ENCODE measurements at regions not wholly inside any gene's neighbourhood (a gene's known extent, or its start where the extent isn't known, plus 50 kb on each side); places are given as distances from the start of the nearest gene placed in this dataset.

GRCh38 chr11:122337704-122338103 lies 221.7 kb upstream of the BLID start:
- no peak overlapping the region for H3K4me3 Mint-ChIP-seq
- H3K27ac Mint-ChIP-seq: no peak overlapping the region
- H3K4me1 Mint-ChIP-seq: no peaks in the 10 kb centered on the region
- H3K9me3 Mint-ChIP-seq: no peaks in the 10 kb centered on the region
- no peak for DNase-seq
- no peak for ATAC-seq
- no peaks in the 10 kb centered on the region for H3K27me3 Mint-ChIP-seq

- Mint-ChIP-seq H3K4me3 (no peak overlapping the region), H3K27ac (no peak overlapping the region), H3K9me3 (no peaks in the 10 kb centered on the region), H3K4me1 (no peaks in the 10 kb centered on the region), H3K27me3 (no peaks in the 10 kb centered on the region)
- ATAC-seq (no peak), DNase-seq (no peak)
These were observed 221.2 kb upstream of the BLID start for GRCh38 chr11:122337241-122337640.

GRCh38 chr11:122336706-122337105 lies 220.7 kb upstream of the BLID start:
- ATAC-seq (no peak), DNase-seq (no peak)
- Mint-ChIP-seq H3K27ac (no peak overlapping the region), H3K9me3 (no peaks in the 10 kb centered on the region), H3K27me3 (no peaks in the 10 kb centered on the region), H3K4me1 (no peaks in the 10 kb centered on the region), H3K4me3 (no peak overlapping the region)

GRCh38 chr11:122334546-122335339 lies 218.7 kb upstream of the BLID start:
- Mint-ChIP-seq H3K4me1 (no peaks in the 10 kb centered on the region), H3K9me3 (no peaks in the 10 kb centered on the region), H3K27me3 (no peaks in the 10 kb centered on the region), H3K27ac (no peak overlapping the region), H3K4me3 (no peak overlapping the region)
- DNase-seq: no peak
- no peak for ATAC-seq

GRCh38 chr11:122333467-122333866 lies 217.5 kb upstream of the BLID start:
- no peak for ATAC-seq
- no peaks in the 10 kb centered on the region for H3K27me3 Mint-ChIP-seq

GRCh38 chr11:122331079-122331478 lies 215.1 kb upstream of the BLID start:
- no peak for DNase-seq
- no peak for ATAC-seq

More at GRCh38 chr11:122333467-122333866, 217.5 kb upstream of the BLID start:
- H3K4me1 Mint-ChIP-seq: no peaks in the 10 kb centered on the region
- no peak overlapping the region for H3K27ac Mint-ChIP-seq
- no peak for DNase-seq
- H3K9me3 Mint-ChIP-seq: no peaks in the 10 kb centered on the region
- no peak overlapping the region for H3K4me3 Mint-ChIP-seq

GRCh38 chr11:122330279-122330965 lies 214.4 kb upstream of the BLID start:
- DNase-seq (no peak), ATAC-seq (no peak)
- no peak overlapping the region for H3K27ac Mint-ChIP-seq
- no peaks in the 10 kb centered on the region for H3K27me3 Mint-ChIP-seq
- no peak overlapping the region for H3K4me3 Mint-ChIP-seq
- no peaks in the 10 kb centered on the region for H3K4me1 Mint-ChIP-seq
- no peaks in the 10 kb centered on the region for H3K9me3 Mint-ChIP-seq

More at GRCh38 chr11:122331079-122331478, 215.1 kb upstream of the BLID start:
- no peaks in the 10 kb centered on the region for H3K27me3 Mint-ChIP-seq
- H3K27ac Mint-ChIP-seq: no peak overlapping the region
- no peak overlapping the region for H3K4me3 Mint-ChIP-seq
- no peaks in the 10 kb centered on the region for H3K9me3 Mint-ChIP-seq
- H3K4me1 Mint-ChIP-seq: no peaks in the 10 kb centered on the region

GRCh38 chr11:122327528-122327927 lies 211.5 kb upstream of the BLID start:
- Mint-ChIP-seq H3K4me1 (no peaks in the 10 kb centered on the region), H3K27me3 (no peaks in the 10 kb centered on the region), H3K4me3 (no peak overlapping the region), H3K9me3 (no peaks in the 10 kb centered on the region), H3K27ac (no peak overlapping the region)
- no peak for DNase-seq
- no peak for ATAC-seq

- H3K27ac Mint-ChIP-seq: no peak overlapping the region
- no peak for DNase-seq
- H3K4me3 Mint-ChIP-seq: no peak overlapping the region
- ATAC-seq: no peak
- no peaks in the 10 kb centered on the region for H3K9me3 Mint-ChIP-seq
- no peaks in the 10 kb centered on the region for H3K4me1 Mint-ChIP-seq
- peaks cover 8% of the 10 kb centered on the region for H3K27me3 Mint-ChIP-seq
These were observed 207.9 kb upstream of the BLID start for GRCh38 chr11:122323754-122324421.

- no peak overlapping the region for H3K4me3 Mint-ChIP-seq
- no peaks in the 10 kb centered on the region for H3K4me1 Mint-ChIP-seq
- H3K27ac Mint-ChIP-seq: no peak overlapping the region
- DNase-seq (no peak), ATAC-seq (no peak)
- H3K9me3 Mint-ChIP-seq: no peaks in the 10 kb centered on the region
- peaks cover 8% of the 10 kb centered on the region for H3K27me3 Mint-ChIP-seq
These were observed 206.3 kb upstream of the BLID start for GRCh38 chr11:122322329-122322728.

GRCh38 chr11:122320671-122321070 lies 204.7 kb upstream of the BLID start:
- DNase-seq (no peak), ATAC-seq (no peak)
- no peak overlapping the region for H3K27ac Mint-ChIP-seq

GRCh38 chr11:122319691-122320620 lies 203.9 kb upstream of the BLID start:
- no peak overlapping the region for H3K27ac Mint-ChIP-seq
- no peaks in the 10 kb centered on the region for H3K4me1 Mint-ChIP-seq

More at GRCh38 chr11:122320671-122321070, 204.7 kb upstream of the BLID start:
- H3K4me3 Mint-ChIP-seq: no peak overlapping the region
- no peaks in the 10 kb centered on the region for H3K4me1 Mint-ChIP-seq
- H3K9me3 Mint-ChIP-seq: no peaks in the 10 kb centered on the region
- H3K27me3 Mint-ChIP-seq: peaks cover 8% of the 10 kb centered on the region

GRCh38 chr11:122319085-122319484 lies 203.1 kb upstream of the BLID start:
- H3K27me3 Mint-ChIP-seq: peaks cover 8% of the 10 kb centered on the region
- DNase-seq: no peak
- no peaks in the 10 kb centered on the region for H3K9me3 Mint-ChIP-seq
- H3K27ac Mint-ChIP-seq: no peak overlapping the region
- H3K4me1 Mint-ChIP-seq: no peaks in the 10 kb centered on the region
- ATAC-seq: no peak
- no peak overlapping the region for H3K4me3 Mint-ChIP-seq

More at GRCh38 chr11:122319691-122320620, 203.9 kb upstream of the BLID start:
- DNase-seq (no peak), ATAC-seq (no peak)
- Mint-ChIP-seq H3K9me3 (no peaks in the 10 kb centered on the region), H3K4me3 (no peak overlapping the region), H3K27me3 (peaks cover 8% of the 10 kb centered on the region)

- H3K4me3 Mint-ChIP-seq: no peak overlapping the region
- DNase-seq (no peak), ATAC-seq (no peak)
- peaks cover 13% of the 10 kb centered on the region for H3K27me3 Mint-ChIP-seq
- no peak overlapping the region for H3K27ac Mint-ChIP-seq
- H3K4me1 Mint-ChIP-seq: no peaks in the 10 kb centered on the region
- H3K9me3 Mint-ChIP-seq: no peaks in the 10 kb centered on the region
These were observed 201.3 kb upstream of the BLID start for GRCh38 chr11:122317305-122317704.

- H3K4me1 Mint-ChIP-seq: no peaks in the 10 kb centered on the region
- peaks cover 15% of the 10 kb centered on the region for H3K27me3 Mint-ChIP-seq
- ATAC-seq (no peak), DNase-seq (no peak)
- H3K27ac Mint-ChIP-seq: no peak overlapping the region
- no peak overlapping the region for H3K4me3 Mint-ChIP-seq
- no peaks in the 10 kb centered on the region for H3K9me3 Mint-ChIP-seq
These were observed 197.6 kb upstream of the BLID start for GRCh38 chr11:122313581-122313980.

Data from stimulated activated naive CD8-positive, alpha-beta T cell treated with anti-CD3 and anti-CD28 coated beads, Interleukin-15, amount 100 ng/mL, for 72 hours (primary cell).